ENCODE measurements at regions not wholly inside any gene's neighbourhood (a gene's known extent, or its start where the extent isn't known, plus 50 kb on each side); places are given as distances from the start of the nearest gene placed in this dataset.

DNA sequence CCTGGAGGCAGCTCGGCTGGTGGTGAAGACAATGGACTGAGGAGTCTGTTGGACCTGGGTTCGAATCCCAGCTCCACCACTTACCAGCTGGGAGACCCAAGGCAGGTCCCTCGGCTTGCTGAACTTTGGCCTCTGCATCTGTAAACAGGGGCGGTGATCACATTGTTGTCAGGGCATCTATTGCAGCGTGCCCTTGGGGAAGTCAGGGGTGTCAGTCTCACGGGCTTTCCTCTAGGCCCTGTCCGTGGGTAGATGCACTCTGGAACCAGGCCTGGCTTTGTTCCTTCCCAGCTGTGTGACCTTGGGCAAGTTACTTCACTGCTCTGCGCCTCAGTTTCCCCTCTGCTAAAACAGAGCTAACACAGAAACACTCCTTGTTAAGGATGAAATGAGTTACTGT, 68.8 kb upstream of the SLC6A6 start:
- intact Hi-C loops (cut with DNase I; ENCODE audit: low total_unique reads): no loop called here

DNA sequence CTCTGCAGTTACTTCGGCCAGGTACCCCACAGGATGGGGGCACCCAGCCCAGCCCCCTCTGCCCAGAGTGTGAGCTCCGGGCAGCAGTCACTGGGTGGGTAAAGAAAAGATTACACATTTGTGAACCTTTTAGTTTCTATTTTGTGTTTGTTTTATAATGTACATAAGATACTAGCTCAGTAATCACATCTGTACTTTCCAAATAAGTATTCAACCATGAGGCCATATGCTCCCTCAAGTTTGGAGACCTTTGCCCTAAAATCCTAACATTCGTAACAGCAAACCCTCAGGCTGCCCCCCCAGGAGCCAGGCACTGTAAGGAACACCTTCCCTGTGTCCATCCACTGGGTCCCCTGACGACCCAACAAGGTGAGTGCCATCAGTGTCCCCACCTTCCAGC, 68.3 kb upstream of the SLC6A6 start:
- WGBS, 2 donors (ENCODE audit: low coverage in 1 of 2): 36% methylated on average over 4 of the region's 4 CpGs; no CpG with 5 or more reads in 1 of the 2 donors
- Histone ChIP-seq H3K36me3 (no peaks in the 10 kb centered on the region), H3K9me3 (no peaks in the 10 kb centered on the region), H3K27me3 (no peaks in the 10 kb centered on the region), H3K27ac (peak overlapping the region in 1 of 4 donors; percentile 46), H3K4me1 (peaks cover 0 to 21% (median 11%) of the 10 kb centered on the region in 4 donors), H3K4me3 (no peak overlapping the region)
- intact Hi-C loops (cut with DNase I; ENCODE audit: low total_unique reads): no loop called here
- TF ChIP-seq POLR2A (IDR thresholded peaks at IDR 0.05) (no peak), EP300 (IDR thresholded peaks at IDR 0.05; ENCODE audit: low read depth) (no peak), POLR2AphosphoS5 (IDR thresholded peaks at IDR 0.05) (no peak)
- TF ChIP-seq, protein P1, sequence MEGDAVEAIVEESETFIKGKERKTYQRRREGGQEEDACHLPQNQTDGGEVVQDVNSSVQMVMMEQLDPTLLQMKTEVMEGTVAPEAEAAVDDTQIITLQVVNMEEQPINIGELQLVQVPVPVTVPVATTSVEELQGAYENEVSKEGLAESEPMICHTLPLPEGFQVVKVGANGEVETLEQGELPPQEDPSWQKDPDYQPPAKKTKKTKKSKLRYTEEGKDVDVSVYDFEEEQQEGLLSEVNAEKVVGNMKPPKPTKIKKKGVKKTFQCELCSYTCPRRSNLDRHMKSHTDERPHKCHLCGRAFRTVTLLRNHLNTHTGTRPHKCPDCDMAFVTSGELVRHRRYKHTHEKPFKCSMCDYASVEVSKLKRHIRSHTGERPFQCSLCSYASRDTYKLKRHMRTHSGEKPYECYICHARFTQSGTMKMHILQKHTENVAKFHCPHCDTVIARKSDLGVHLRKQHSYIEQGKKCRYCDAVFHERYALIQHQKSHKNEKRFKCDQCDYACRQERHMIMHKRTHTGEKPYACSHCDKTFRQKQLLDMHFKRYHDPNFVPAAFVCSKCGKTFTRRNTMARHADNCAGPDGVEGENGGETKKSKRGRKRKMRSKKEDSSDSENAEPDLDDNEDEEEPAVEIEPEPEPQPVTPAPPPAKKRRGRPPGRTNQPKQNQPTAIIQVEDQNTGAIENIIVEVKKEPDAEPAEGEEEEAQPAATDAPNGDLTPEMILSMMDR (IDR thresholded peaks at IDR 0.05): no peak
- in situ Hi-C loops (cut with MboI; ENCODE audit: low pct_ligation_motif_present in 1 of 4, low pct_unique_long_range_greater_than_20kb in 1 of 4, low sequenced_read_pairs in 3 of 4): no loop called here
- DNase-seq: no peak

More for the DNA sequence above, 68.8 kb upstream of the SLC6A6 start:
- TF ChIP-seq, protein P1 (IDR thresholded peaks at IDR 0.05): no peak
- TF ChIP-seq POLR2A (IDR thresholded peaks at IDR 0.05) (no peak), EP300 (IDR thresholded peaks at IDR 0.05; ENCODE audit: low read depth) (no peak), POLR2AphosphoS5 (IDR thresholded peaks at IDR 0.05) (no peak)
- Histone ChIP-seq H3K4me1 (peaks cover 0 to 22% (median 11%) of the 10 kb centered on the region in 4 donors), H3K27me3 (no peaks in the 10 kb centered on the region), H3K4me3 (no peak overlapping the region), H3K9me3 (no peaks in the 10 kb centered on the region), H3K27ac (peak overlapping the region in 1 of 4 donors; percentile 46), H3K36me3 (no peaks in the 10 kb centered on the region)
- DNase-seq: no peak
- in situ Hi-C loops (cut with MboI; ENCODE audit: low pct_ligation_motif_present in 1 of 4, low pct_unique_long_range_greater_than_20kb in 1 of 4, low sequenced_read_pairs in 3 of 4): no loop called here
- WGBS, 2 donors (ENCODE audit: low coverage in 1 of 2): 71% methylated on average over 8 of the region's 8 CpGs; no CpG with 5 or more reads in 1 of the 2 donors

DNA sequence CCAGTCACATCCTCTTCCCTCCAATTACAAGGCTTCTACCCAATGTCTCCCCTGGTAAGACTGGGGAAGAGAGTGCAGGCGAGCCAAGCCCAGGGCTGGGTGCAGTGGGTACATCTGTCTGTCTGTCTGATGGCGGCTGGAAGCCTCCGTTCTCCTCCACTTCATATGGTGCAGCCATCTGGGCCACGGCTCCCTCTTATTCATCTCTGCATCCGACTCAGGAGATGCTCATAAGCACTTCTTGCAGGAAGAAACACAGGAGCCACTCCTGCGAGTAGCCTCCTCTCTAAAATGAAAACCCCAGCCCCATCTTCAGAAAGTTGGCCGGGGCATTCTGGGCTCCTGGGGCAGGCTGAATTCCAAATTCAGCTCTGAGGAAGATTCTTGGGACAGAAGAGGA, 67.5 kb upstream of the SLC6A6 start:
- Histone ChIP-seq H3K36me3 (no peaks in the 10 kb centered on the region), H3K27me3 (no peaks in the 10 kb centered on the region), H3K4me1 (peaks cover 0 to 14% (median 8%) of the 10 kb centered on the region in 4 donors), H3K27ac (no peak overlapping the region), H3K9me3 (no peaks in the 10 kb centered on the region), H3K4me3 (no peak overlapping the region)
- TF ChIP-seq, protein P1 (IDR thresholded peaks at IDR 0.05): no peak
- TF ChIP-seq EP300 (IDR thresholded peaks at IDR 0.05; ENCODE audit: low read depth) (no peak), POLR2A (IDR thresholded peaks at IDR 0.05) (no peak), POLR2AphosphoS5 (IDR thresholded peaks at IDR 0.05) (no peak)
- in situ Hi-C loops (cut with MboI; ENCODE audit: low pct_ligation_motif_present in 1 of 4, low pct_unique_long_range_greater_than_20kb in 1 of 4, low sequenced_read_pairs in 3 of 4): no loop called here
- 92% methylated on average over 7 of the region's 7 CpGs; no CpG with 5 or more reads in 1 of the 2 donors for WGBS, 2 donors (ENCODE audit: low coverage in 1 of 2)
- intact Hi-C loops (cut with DNase I; ENCODE audit: low total_unique reads): no loop called here
- no peak for DNase-seq

DNA sequence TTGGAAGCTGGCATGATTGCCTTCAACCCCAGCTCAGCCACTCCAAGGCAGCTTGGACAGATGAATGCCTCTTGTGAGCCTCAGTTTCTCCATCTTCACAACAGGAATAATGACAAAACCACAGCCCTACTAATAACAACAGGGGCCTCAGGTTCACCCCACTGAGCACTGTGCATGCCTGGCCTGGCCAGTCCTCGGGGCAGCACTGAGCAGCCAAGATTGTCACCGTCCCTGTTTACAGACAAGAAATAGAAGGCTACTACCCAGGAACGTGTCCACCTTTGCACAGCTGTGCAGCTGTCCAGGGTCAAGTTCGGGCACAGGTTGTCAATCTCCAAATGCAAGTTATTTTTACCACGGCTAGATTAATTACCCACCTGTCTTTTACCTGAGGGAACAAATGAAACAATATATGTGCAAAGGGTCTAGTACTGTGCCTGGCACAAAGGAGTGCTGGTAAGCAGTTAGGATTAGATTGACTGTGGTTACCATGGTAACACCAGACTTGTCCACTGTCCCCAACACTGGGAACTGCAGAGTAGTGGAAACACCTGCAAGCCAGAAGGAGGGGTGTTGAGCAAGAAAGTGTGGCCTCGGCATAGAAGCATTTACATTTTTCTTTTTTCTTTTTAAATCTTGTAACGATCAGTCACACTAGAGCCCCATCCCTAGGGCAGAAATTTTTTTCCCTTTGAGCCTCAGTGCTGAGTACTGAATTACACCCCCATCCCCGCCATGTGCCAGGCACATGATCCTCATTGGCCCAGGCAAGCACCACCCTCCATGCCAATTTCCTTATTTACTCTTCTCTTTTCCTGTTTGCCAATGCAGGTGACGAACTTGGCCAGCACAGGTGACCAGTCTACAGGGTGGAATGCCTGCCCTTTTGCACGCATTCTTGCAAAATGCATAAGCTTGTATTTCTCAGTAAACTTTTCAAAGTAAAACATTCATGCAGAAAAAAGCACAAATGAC, 66.3 kb upstream of the SLC6A6 start:
- Histone ChIP-seq H3K4me1 (peaks cover 0 to 10% (median 5%) of the 10 kb centered on the region in 4 donors), H3K9me3 (no peaks in the 10 kb centered on the region), H3K4me3 (no peak overlapping the region), H3K36me3 (no peaks in the 10 kb centered on the region), H3K27ac (no peak overlapping the region), H3K27me3 (no peaks in the 10 kb centered on the region)
- 30 to 52% methylated on average over 2 to 10 of the region's 10 CpGs for WGBS, 2 donors (ENCODE audit: low coverage in 1 of 2)
- peak; percentile 68 for DNase-seq
- intact Hi-C loops (cut with DNase I; ENCODE audit: low total_unique reads): no loop called here
- TF ChIP-seq EP300 (IDR thresholded peaks at IDR 0.05; ENCODE audit: low read depth): no peak
- TF ChIP-seq POLR2AphosphoS5 (IDR thresholded peaks at IDR 0.05): peak in 1 of 3 donors; percentile 41
- in situ Hi-C loops (cut with MboI; ENCODE audit: low pct_ligation_motif_present in 1 of 4, low pct_unique_long_range_greater_than_20kb in 1 of 4, low sequenced_read_pairs in 3 of 4): no loop called here
